ENCODE measurements at regions not wholly inside any gene's neighbourhood (a gene's known extent, or its start where the extent isn't known, plus 50 kb on each side); places are given as distances from the start of the nearest gene placed in this dataset.

DNA sequence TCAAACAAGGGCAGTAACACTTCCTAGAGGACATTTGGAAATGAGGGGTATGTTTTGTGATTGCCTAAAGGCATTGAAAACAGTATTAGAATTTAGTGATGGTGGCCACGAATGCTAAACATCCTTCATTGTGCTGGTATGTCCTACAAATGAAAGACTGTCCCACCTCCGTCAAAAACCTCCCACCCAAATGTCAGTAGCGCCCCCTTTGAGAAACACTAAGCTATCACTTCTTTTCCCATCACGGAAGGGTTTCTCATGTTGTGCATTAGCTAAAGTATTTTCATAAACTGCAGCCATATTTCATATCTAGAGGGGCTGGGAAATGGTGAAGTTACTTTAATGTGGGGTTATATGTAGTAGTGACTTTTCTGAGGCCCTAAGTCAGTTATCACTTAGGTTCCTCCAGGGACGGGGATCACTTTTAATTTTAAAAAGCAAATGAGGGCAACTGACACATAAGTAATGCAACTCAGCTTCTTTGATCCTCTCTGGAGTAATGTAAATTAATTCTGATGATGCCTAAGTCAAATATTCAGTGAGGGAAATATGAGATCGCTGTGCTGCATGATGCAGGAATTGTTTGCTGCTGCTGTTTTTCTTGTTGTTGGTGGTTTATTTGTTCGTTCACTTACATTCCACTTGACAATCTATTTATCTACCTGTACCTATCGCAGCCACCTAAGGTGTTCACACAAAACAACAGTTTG is 1403.4 kb upstream of the TENM4 start:
- Histone ChIP-seq H3K56ac (ENCODE audit: insufficient read length, low read depth, low read length) (no peak overlapping the region), H3K27ac (ENCODE audit: insufficient read length, low read depth, low read length) (no peak overlapping the region), H2BK12ac (ENCODE audit: insufficient read length, low read depth, low read length) (no peak overlapping the region), H3K9ac (ENCODE audit: extremely low read depth, insufficient read length, low read length) (no peak overlapping the region), H2AK5ac (ENCODE audit: insufficient read length, low read length) (no peak overlapping the region), H2BK120ac (ENCODE audit: low read depth, low read length, poor library complexity, severe bottlenecking) (no peak overlapping the region), H4K5ac (ENCODE audit: insufficient read length, low read depth, low read length) (no peak overlapping the region), H3K79me1 (ENCODE audit: insufficient read depth, low read depth, low read length, poor library complexity, severe bottlenecking) (no peaks in the 10 kb centered on the region), H3K18ac (ENCODE audit: insufficient read length, low read depth, low read length) (no peak overlapping the region), H3K23me2 (ENCODE audit: insufficient read length, low read depth, low read length, poor library complexity, severe bottlenecking) (no peaks in the 10 kb centered on the region), H4K8ac (replicated peaks; ENCODE audit: insufficient read length, low read depth, low read length) (no peak overlapping the region), H3T11ph (ENCODE audit: low read length) (no peak overlapping the region), H2BK5ac (ENCODE audit: insufficient read length, low read length) (no peak overlapping the region), H2AFZ (ENCODE audit: low read length) (no peak overlapping the region), H3K79me2 (ENCODE audit: insufficient read depth, low read length) (no peaks in the 10 kb centered on the region), H3K23ac (ENCODE audit: insufficient read length, low read depth, low read length) (no peak overlapping the region), H3K4me1 (ENCODE audit: insufficient read depth, low read length) (no peaks in the 10 kb centered on the region), H3K9me3 (ENCODE audit: control insufficient read depth, low read depth, low read length) (no peaks in the 10 kb centered on the region), H2BK15ac (ENCODE audit: low read depth, low read length) (no peak overlapping the region), H2BK20ac (ENCODE audit: low read depth, low read length, poor library complexity, severe bottlenecking) (no peak overlapping the region), H3K27me3 (ENCODE audit: insufficient read depth, low read length) (no peaks in the 10 kb centered on the region), H3K14ac (ENCODE audit: insufficient read depth, low read length) (no peak overlapping the region), H4K20me1 (ENCODE audit: control insufficient read depth, insufficient read depth, insufficient read length) (no peaks in the 10 kb centered on the region), H3K4me2 (ENCODE audit: insufficient read depth, insufficient read length, low read length) (no peak overlapping the region), H3K4ac (ENCODE audit: low read depth, low read length) (no peak overlapping the region), H4K91ac (ENCODE audit: insufficient read length, low read depth, low read length) (no peak overlapping the region)
- peak; percentile 32 for DNase-seq
- Mint-ChIP-seq H3K27ac (no peak overlapping the region), H3K27me3 (ENCODE audit: low read depth) (no peaks in the 10 kb centered on the region), H3K4me3 (no peak overlapping the region), H3K4me1 (no peaks in the 10 kb centered on the region), H3K36me3 (ENCODE audit: insufficient read depth in 1 of 3, low read depth in 3 of 3) (no peaks in the 10 kb centered on the region), H3K9me3 (no peaks in the 10 kb centered on the region)
- no CpG with 5 or more reads among the region's 8 CpGs for WGBS (ENCODE audit: extremely low coverage, insufficient read length, low lambda C conversion rate)
- TF ChIP-seq, protein P1, sequence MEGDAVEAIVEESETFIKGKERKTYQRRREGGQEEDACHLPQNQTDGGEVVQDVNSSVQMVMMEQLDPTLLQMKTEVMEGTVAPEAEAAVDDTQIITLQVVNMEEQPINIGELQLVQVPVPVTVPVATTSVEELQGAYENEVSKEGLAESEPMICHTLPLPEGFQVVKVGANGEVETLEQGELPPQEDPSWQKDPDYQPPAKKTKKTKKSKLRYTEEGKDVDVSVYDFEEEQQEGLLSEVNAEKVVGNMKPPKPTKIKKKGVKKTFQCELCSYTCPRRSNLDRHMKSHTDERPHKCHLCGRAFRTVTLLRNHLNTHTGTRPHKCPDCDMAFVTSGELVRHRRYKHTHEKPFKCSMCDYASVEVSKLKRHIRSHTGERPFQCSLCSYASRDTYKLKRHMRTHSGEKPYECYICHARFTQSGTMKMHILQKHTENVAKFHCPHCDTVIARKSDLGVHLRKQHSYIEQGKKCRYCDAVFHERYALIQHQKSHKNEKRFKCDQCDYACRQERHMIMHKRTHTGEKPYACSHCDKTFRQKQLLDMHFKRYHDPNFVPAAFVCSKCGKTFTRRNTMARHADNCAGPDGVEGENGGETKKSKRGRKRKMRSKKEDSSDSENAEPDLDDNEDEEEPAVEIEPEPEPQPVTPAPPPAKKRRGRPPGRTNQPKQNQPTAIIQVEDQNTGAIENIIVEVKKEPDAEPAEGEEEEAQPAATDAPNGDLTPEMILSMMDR (conservative IDR thresholded peaks at IDR 0.05), result peak; percentile 55; the same call in 2 of the 3 replicates

All from H9 (cell line).